SIG-M5 treated with dmso at 0.1 percent for 504 hours (cell line): ENCODE measurements at regions not wholly inside any gene's neighbourhood (a gene's known extent, or its start where the extent isn't known, plus 50 kb on each side); places are given as distances from the start of the nearest gene placed in this dataset.
"Not testable (repeated sequence)": the region's sequence is repeated elsewhere in the genome, so short reads cannot be mapped to it uniquely, and the experiment has no call there.

Experiments used
- DNase-seq: peaks from one replicate; lab custom pipeline; 2025; ENCODE audit not compliant: unreplicated experiment; lab: John Stamatoyannopoulos, UW

GRCh38 chr10:64636461-64636860 is 1115.3 kb downstream of the REEP3 start:
- DNase-seq = no peak

DNA sequence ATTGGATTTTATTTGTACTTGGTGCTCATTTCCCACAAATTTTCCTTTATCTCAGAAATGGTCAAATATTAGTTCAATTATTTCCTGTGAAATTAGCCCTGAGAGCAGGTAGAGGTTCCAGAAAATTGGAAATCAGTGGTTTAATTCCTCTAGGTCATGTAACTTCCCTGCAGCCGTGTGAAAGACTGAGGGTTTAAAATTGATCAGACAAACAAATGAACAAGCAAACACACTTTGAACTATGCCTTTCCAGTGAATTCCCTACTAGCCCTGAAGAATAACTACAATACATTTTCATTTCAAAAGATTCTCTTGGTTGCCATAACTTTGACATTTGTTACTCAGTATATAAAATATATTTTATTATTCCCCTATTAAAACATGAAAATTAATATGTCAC is 1116.7 kb downstream of the REEP3 start:
- no peak for DNase-seq

DNA sequence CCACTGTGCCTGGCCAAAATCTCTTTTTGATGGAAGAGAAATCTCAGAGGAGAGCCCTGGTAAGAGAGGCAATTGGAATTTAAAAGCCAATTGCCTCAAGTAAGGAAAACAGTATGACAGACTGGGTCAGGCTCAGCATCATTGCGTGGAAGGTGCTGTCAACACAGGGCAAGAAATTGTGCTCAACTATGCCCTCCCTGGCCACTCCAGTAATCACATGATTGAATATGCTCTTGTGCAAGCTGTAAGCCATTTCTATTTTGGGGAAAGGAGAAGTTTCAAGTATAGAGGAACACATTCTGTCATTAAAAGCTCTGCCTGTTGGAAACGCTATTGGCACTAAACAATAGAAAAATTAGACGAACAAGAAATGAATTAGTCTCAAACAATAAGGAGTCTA is 1127.7 kb downstream of the REEP3 start:
- DNase-seq = peak; percentile 78

DNA sequence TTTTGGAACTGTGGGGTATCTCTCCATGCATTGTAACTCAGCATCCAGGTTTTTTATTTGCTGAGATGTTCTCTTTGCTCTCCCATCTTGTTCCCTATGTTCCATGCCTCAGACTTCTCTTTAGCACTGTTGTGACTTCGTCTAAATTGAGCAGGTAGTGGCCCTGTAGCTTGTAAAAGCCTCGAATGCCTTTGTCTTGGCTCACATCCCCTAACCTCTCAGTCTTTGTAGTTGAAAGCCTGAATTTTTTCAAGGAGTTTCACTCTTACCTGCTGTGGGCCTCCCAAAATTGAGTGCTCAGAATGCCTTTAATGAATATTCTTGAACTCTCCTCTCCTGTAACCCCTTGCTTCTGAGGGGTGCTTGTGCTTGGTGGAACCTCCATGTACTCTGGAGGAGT is 1137.3 kb downstream of the REEP3 start:
- DNase-seq = no peak

DNA sequence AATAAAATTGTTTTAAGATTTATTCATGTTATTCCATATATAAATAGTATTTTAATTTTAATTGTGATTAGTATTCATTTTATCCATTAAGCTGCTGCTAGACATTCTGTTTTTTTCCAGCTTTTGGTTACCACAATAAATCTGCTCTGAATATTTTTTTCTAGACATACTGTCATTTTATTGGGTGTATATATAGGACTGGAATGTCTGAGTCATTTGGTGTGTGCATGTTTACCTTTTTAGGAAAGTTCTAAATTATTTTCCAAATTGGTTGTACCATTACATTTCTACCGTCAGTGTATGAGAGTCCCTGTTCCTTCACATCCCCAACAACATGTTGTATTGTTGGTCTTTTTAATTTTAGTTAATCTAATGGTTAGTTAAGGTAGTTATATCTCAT is 1138.1 kb downstream of the REEP3 start:
- no peak for DNase-seq

- DNase-seq = no peak
Measured at GRCh38 chr10:64682043-64682442, 1160.8 kb downstream of the REEP3 start.

DNA sequence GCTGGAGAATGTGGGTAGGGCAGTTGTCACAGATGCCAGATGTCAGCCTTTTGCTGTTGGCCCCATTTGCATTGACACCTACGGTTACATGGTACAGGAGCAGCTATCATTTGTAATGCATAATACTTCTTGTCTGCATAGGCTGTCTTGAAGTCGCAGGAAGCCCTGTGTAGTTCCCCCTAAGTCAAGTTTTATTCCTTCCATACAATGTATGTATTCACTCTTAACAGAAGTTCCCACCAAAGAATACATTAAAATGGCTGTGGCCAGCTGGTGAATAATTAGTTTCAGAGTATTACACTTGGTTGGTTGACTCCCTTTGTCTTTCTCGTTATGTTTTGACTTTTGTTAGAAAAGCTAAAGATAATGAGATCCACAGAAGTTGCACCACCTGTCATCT is 1169.0 kb downstream of the REEP3 start:
- DNase-seq = no peak

- no peak for DNase-seq
Measured at GRCh38 chr10:64699244-64699643, 1178.0 kb downstream of the REEP3 start.

DNA sequence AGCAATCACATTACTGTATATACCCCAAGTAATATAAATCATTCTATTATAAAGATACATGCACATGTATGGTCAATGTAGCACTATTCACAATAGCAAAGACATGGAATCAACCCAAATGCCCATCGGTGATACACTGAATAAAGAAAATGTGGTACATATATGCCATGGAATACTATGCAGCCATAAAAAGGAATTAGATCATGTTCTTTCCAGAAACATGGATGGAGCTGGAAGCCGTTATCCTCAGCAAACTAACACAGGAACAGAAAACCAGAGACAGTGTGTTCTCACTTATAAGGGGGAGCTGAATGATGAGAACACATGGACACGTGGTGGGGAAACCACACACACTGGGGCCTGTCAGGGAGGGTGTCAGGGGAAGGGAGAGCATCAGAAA is 1180.9 kb downstream of the REEP3 start:
- DNase-seq = not testable (repeated sequence)

GRCh38 chr10:64708884-64709681 is 1187.9 kb downstream of the REEP3 start:
- no peak for DNase-seq

GRCh38 chr10:64726466-64726865 is 1205.3 kb downstream of the REEP3 start:
- no peak for DNase-seq

DNA sequence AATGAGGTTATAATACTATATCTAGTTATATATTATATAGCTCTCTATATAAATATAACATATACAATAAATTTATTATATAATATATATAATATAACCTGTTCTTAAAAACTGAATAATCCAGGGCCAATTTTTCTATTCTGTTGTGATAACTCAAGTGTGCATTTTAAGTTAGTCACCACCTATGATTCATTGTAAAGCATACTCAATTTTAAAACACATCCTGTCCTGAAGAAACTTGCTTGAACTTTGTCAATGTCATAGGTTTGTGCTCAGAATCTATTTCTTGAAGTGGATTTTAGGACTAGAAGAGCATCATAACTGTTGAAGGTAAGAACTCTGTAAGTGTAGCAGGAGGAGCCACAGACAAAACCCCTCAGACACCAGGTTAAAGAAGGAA is 1209.8 kb downstream of the REEP3 start:
- DNase-seq = no peak

DNA sequence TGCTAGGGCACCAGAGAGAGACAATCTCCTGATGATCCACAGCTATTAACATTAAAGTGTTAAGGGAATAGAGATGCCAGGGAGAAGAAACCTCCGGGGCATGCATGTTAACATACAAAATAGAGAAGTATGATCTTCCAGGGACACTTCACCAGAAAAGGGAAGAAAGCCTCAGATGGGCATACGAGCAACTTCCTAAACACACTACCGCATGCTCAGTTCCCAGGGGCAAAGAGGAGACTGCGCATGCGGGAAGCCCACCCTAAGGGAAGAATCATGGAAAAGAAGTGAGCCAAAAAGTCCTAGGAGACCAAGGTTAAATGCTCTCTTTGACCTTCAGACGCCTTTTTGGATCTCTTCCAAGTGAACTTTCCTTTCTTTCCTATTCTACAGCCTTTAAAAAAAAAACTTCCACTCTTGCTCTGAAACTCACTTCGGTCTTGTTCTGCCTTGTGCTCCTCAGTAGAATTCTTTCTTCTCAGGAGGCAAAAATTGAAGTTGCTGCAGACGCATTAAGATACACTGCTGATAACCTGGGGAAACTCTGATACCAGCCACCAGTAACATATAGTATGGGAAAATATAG is 1211.3 kb downstream of the REEP3 start:
- DNase-seq = peak; percentile 0

DNA sequence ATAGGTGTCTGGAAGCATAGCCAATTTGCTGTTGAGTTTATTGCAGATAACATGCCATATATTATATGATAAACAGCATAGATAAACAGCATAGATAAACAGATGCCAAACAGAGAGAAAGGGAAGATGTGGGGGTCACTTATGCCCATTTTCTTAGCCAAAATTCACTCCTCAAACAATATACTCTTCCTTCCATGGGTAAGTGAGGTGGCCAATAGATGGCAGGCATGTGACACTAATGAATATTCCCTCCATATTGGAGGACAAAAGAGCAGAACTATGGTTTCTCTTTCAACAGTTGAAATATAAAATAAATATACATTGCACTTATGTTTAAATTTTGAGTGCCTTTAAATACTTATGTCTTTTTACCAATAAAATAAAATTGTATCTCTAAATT is 1212.8 kb downstream of the REEP3 start:
- DNase-seq = no peak

DNA sequence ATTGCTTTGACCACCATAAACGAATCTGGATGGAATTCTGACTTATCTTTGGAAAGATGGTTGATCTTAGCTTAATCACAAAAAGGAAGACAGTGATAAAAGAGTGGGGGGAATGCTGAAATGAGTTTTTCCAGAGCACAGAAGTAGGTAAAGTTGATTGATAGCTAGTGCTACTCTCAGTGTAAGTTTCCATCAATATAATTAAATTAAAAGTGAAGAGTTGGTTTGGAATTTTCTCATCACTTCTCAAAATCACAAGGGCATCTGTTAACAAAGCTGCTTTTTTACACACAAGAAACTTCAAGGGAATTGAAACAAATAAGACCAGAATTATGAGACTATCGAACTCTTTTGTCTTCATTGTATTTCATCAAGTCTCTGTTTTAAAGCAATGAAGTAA is 1217.3 kb downstream of the REEP3 start:
- no peak for DNase-seq

GRCh38 chr10:64745565-64745964 is 1224.4 kb downstream of the REEP3 start:
- no peak for DNase-seq

DNA sequence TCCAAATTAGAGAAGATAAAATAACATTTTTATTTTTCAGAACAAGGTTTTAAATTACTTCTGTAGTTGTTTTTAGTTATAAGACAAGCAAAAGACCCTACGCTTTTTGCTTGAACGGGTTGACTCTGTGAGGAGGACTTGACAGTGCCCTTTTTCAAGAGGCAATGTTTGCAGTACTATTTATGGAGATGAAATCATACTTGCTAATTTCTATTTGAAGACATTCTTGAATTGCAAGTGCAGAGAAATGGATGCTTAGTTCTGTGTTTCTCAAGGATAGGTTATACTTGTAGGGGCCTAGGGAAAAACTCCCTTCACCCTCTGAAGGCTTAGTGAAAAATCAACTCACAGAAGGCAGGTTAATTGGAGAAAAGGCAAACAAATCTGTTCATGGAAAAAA is 1229.5 kb downstream of the REEP3 start:
- DNase-seq = no peak

DNA sequence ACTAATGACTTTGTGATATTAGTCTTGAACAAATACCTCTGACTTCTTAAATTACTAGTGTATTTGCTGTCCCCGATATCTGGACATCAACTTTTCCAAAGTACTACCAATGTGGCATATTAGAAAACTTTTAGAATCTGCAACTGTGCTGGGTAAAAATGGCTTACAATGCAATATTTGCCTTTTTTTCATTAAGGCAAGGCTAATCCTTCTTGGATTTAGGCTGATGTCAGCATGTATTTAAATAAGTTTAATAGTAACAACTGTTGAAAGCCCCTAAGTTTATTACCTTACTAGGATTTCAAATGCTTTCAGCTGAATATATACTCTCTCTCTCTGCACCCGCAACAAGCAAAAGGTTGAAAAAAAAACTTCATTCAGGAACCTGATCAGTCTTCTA is 1232.3 kb downstream of the REEP3 start:
- no peak for DNase-seq

GRCh38 chr10:64760371-64760770 is 1239.2 kb downstream of the REEP3 start:
- no peak for DNase-seq

GRCh38 chr10:64762861-64763260 is 1241.7 kb downstream of the REEP3 start:
- DNase-seq = no peak

- DNase-seq = no peak
Measured at GRCh38 chr10:64765498-64765897, 1244.3 kb downstream of the REEP3 start.

DNA sequence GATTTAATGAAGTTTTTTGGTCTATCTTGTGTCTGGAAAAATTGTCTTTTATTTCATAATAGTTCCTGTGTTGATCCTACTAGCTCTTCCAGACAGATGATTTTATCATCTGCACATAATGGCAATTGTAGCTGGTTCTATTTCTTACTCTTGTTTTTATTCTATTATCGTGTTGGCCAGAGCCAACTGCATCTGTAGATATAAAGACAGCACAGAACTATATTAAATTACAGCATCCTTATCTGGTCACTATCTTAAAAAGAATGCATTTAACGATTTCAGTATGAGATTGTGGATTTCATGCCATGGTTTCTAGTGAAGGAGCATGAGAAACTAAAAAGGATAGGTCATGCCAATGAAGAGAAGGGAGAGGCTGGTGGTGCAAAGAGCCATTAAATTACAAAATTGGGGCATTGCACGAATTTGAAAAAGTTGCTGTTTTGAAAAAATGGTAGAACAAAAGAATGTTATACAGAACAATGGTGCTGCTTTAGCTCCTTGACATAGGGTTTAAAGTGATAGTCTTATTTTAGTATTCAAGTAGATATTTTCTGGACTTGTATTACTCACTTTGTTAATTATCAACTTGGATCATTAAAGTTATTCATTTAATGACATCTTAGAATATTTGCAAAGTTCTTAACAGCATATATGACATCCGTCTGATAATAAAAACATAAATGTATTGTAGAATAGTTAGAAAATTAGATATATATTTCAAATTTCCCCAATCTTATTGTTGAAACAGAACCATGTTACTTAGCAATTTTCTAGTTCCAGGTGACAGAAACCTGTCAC is 1250.3 kb downstream of the REEP3 start:
- DNase-seq = no peak
